GM21717 (cell line): ENCODE measurements at regions not wholly inside any gene's neighbourhood (a gene's known extent, or its start where the extent isn't known, plus 50 kb on each side); places are given as distances from the start of the nearest gene placed in this dataset.
"Not testable (repeated sequence)": the region's sequence is repeated elsewhere in the genome, so short reads cannot be mapped to it uniquely, and the experiment has no call there.

ENCODE experiments used
- ATAC-seq: cut with Tn5 transposase; IDR thresholded peaks from one replicate; pipeline ENCODE4 v1.9.1; 2021; ENCODE audit warnings: mild to moderate bottlenecking, moderate library complexity; ENCODE audit not compliant: unreplicated experiment

DNA sequence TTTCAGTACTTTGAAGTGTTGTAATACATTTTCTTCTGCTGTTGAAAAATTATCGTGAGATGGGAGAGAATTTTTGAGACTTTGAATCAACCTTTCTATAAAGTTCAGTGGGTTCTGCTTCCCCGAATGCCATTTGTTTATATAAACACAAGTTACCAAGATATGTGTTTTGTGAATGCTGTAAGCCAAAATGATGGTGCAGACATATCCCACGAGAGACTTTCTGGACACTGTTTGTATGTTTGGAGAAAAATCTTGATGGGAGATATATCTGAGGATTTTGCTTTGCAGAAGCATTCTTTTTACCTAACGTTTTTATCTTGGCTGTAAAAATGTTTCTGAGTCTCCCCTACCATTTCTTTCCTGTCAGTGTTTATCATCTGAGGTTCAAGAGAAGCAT lies 526.6 kb upstream of the ZNF717 start:
- no peak for ATAC-seq

- ATAC-seq: not testable (repeated sequence)
Measured at GRCh38 chr3:76315906-76316305, 530.6 kb upstream of the ZNF717 start.

GRCh38 chr3:76321614-76322013 lies 536.3 kb upstream of the ZNF717 start:
- no peak for ATAC-seq

DNA sequence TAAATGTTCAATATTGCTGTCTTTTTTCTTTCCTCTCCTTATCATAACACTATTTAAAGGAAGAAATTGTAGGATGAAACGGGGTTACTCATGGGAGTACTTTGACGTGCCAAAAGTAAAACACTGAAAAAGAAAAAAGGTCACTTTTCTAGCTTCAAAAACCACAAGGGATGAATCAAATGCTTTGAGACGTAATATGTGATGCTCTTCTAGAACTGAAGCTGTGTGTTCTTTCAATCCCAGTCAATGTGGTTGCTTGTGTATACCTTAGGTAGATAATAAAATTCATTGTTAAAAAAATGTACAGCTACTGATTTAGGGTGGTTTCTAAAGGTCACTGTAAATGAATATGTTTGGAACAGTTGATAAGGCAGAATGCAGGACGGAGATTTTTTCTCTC lies 538.8 kb upstream of the ZNF717 start:
- ATAC-seq: no peak

DNA sequence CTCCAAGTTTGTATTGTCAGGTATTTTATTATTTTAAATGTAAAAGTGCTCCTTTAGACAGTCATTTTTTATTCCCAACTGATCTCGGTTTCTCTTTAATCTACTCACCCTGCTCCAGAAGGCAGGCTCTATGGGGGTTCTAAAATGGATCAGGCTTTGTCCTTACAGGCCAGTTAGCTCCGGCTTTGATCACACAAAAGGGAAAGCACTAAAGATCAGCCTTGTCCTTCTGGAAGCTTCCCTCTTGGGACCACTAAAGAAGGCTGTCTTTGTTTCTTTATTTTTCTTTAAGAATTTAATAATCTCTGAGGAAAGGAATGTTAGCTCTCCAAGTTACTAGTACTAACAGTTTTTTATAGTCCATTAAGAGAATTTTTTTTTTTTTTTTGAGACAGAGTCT lies 560.5 kb upstream of the ZNF717 start:
- ATAC-seq: no peak

DNA sequence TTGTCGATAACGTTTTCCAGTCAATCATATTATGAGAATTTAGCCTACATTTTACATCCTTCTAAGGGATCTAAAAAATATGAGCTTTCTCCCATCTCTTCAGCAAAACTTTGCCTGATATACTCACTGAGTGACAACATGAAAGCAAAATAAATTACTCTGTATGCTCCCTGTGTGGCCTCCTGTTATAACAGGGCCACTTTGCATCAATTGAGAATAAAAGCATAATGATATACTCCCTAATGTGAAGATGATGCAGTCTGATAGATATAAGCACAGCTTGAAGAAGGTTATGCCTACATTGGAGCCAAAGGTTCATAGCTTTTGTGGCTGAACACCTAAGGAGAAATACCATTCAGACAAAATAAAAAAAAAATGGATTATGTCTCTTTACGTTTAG lies 561.3 kb upstream of the ZNF717 start:
- no peak for ATAC-seq

DNA sequence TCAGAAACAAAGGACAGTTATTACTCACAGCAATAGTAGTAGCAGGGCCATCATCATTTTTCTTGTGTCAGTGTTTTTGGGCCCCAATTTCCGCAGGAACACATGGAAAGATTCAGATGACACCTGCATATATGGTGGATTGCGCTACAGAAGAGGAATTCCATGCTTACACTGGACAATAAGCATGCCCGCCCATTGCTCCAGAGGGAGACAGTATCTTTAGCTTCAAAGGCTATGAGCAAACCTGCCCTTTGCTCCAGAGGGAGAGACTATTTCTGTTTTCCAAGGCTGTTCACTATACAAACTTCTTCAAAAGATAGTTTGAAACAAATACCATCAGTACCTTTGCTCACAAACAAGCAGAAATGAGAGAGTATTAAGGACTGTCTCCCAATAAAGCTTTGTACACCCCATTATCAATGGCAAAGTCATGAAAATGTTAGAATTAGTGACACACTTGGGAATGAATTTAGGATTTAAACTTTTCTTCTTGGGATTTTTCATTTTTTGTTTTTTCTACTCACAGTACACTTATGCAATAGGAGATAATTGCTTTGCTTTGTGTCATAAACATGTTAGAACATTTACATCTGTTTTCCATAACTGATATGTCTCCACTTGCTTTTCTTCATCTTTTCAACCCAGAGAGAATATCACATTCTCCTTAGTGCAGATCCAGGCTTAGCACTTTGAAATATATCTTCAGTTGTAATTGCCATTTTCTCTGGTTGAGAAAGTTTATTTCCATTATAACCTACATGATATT lies 564.5 kb upstream of the ZNF717 start:
- no peak for ATAC-seq

- no peak for ATAC-seq
Measured at GRCh38 chr3:76352051-76352450, 566.7 kb upstream of the ZNF717 start.

DNA sequence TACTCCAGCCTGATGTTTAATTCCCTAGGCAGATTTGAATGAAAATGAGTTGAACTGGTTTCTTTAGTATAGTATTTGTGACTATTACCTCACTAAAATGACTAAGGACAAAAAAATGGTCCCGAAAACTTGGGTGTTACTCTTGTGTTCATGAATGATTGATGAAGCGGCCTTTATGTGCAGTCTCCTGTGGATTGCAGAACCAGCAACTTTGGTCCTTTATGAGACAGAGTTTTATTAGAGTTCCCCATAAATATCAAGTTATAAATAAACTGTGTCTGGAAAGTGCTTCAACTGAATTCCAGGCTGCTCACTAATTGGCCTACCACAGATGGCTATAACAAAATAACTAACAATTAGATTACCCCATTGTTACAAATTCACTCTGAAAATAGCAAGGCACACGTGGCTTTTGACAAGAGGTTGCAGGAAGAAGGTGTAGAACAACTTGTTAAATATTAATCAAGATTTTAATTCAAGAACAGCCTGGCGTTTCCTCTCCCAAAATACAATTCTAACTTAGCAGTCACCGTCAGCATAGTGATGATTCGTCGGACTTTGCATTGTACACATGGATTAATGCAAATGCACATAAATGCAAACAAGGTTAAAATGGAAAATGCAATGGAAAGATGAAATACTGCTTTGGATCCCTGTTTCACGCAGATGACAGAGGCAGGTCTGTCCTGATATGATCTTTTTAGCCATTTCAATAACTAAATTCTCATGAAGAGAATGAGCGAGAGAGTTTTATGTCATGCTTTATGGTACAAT lies 567.3 kb upstream of the ZNF717 start:
- ATAC-seq: no peak

DNA sequence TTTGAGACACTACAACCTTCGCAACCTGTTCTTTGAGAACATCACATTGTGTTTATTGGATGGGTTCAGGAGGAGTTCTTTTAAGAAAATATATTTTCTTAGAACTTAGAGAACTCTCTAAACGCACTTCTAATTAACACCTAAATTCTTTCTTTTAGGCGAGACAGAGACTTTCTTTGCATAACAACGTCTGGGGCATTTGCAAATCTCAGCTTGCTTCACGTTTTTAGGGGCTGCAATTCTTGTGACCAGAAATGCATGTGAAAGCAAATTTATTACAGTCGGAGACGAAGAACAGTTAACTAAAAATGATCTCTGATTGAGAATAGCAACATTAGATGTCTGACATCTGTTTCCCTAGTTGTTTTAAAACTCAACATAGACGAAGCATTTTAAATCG lies 568.3 kb upstream of the ZNF717 start:
- no peak for ATAC-seq

DNA sequence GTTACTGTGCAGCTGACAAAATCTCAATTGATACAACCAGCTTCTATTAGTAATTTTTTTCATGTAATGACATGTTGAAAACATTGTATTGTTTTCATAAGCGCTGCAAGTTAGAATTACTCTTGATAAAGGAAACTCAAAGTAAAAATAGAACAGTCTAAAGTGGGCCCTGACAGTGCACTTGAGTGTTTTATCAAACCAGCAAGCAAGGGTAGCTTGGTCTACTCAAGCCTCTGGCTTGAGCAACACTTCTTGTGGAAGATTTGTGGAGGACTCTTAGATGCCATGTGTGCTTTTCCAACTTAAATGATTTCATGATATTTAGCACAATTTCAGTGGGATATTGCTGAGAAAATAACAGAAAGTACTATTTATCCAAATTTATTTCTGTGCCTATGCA lies 575.7 kb upstream of the ZNF717 start:
- no peak for ATAC-seq

- no peak for ATAC-seq
Measured at GRCh38 chr3:76362643-76363042, 577.3 kb upstream of the ZNF717 start.

DNA sequence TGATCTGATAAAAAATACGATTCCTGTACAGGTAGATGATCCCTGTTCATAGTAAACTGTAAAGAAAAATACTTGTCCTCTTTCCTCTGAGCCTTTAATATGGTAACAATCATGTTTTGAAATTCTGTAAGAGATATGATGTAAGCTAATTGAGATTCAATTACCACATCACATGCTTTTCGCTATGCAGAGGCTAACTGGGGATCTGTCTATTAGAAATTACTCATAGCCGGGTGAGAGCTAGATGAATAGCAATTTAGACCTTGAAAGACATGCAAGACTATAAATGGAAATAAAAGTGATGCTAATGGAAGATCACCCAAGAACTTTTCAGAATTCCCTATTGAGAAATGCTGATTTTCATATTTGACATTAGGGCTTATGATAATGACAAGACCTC lies 579.9 kb upstream of the ZNF717 start:
- no peak for ATAC-seq

DNA sequence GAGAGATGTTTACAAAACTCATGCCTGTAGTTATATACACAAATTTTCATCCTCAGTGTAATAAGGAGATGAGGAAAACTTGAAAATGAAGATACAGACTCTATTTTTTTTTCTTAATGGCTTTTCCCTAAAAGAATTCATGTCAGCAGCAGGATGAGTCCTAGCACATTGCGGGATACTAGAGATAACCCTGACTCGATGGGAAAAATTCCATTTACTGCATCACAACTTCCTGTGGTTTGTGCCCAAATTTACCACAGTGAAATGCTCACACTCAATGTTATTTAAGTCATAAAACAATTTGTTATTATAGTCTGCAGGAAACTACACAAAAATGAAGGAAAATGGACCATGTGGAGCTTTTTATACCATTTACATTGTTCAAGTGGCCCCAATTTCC lies 581.9 kb upstream of the ZNF717 start:
- no peak for ATAC-seq

GRCh38 chr3:76369170-76369569 lies 583.8 kb upstream of the ZNF717 start:
- ATAC-seq: no peak

DNA sequence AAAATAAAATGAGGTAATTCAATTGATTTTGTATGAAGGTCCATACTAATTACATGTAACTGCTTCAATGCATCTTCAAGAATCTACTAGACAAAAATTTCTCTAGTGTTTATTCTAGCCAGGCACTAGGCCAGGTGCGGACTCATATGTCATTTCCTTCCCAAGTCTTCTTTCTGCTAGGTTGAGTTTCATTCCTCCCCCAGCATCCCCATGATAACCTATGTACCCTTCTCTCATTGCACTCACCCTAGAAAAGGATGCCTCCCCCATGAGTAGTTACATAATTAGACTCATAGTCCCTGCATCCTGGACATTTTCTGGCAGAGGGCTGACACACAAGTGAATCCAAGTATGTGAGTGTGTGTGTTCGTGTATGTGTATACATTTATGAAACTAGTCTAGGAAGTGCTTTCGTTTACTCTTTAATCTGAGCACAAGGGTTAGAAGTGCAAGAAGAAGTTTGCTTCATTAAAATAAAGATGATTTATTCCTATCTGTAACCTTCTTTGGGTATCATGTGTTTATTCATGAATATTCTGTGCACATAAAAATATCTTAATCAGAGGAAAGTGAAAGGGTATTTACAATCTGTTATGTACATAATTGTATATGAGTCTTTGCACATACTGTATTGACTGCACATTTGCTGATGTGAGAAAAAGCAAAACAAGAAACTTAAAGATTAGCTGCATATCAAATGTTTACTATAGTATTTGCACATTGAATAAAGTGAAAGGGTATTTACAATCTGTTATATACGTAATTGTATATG lies 585.6 kb upstream of the ZNF717 start:
- no peak for ATAC-seq

GRCh38 chr3:76372497-76372896 lies 587.1 kb upstream of the ZNF717 start:
- no peak for ATAC-seq

- ATAC-seq: no peak
Measured at GRCh38 chr3:76377074-76377473, 591.7 kb upstream of the ZNF717 start.

DNA sequence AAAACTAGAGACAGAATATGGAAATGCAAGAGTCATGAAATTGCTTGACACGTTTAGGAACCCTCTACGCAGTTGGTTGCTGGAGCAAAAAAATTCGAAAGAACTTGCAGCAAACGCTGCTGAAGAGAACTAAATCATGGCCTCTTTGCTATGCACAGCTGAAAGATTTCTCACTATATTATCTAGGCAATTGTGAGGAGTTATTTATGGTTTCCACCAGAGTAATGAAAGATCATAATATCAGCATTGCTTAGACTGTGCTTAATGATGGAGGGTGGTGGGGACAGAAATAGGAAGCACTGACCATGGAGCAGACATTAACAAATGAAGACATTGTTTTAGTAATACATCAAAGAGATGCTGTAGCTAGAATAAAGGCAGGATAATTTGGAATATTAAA lies 593.4 kb upstream of the ZNF717 start:
- ATAC-seq: no peak

DNA sequence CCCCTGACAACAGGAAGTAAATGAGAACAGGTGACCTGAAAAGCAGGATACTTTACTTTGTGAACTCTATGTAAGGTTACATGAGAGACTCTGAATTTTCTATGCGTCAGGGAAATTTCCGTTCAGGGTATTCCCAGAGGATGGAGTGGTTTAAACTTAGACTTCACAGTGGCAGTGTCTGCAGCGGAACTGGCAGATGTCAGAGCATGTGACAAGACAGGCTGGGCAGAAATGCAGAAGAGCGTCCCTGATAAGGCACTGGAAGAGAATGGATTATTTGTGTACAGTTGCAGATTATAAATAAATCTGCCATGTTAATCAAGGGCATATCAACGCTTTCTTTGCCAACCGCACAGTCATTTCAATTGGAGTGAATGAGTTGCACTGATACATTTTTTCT lies 598.4 kb upstream of the ZNF717 start:
- no peak for ATAC-seq

GRCh38 chr3:76387000-76387399 lies 601.7 kb upstream of the ZNF717 start:
- no peak for ATAC-seq

GRCh38 chr3:76400141-76400540 lies 614.8 kb upstream of the ZNF717 start:
- ATAC-seq: no peak
